ENCODE measurements at regions not wholly inside any gene's neighbourhood (a gene's known extent, or its start where the extent isn't known, plus 50 kb on each side); places are given as distances from the start of the nearest gene placed in this dataset.
"Not testable (repeated sequence)": the region's sequence is repeated elsewhere in the genome, so short reads cannot be mapped to it uniquely, and the experiment has no call there.

GRCh38 chr4:12109056-12109455 is 680.4 kb upstream of the HS3ST1 start:
- not testable (repeated sequence) for TF ChIP-seq EZH2 (IDR thresholded peaks at IDR 0.05); POLR2AphosphoS5 (IDR thresholded peaks at IDR 0.05; ENCODE audit: borderline replicate concordance, low read depth, low read length); FOXP2 (optimal IDR thresholded peaks at IDR 0.05; ENCODE audit: control extremely low read depth, extremely low read length, insufficient read depth)
